H9 (cell line): ENCODE measurements at regions not wholly inside any gene's neighbourhood (a gene's known extent, or its start where the extent isn't known, plus 50 kb on each side); places are given as distances from the start of the nearest gene placed in this dataset.

ENCODE experiments used
- DNase-seq: peaks from one replicate; pipeline ENCODE4 v3.0.0-alpha.2; 2017
- H2AFZ ChIP-seq: one replicate; pipeline ENCODE4 v1.6.1; 2013; ENCODE audit warnings: mild to moderate bottlenecking, low read length, control low read depth, moderate library complexity
- H2AK5ac ChIP-seq: 2 replicates; pipeline ENCODE4 v1.6.1; 2013; ENCODE audit warnings: low read length, control low read depth, mixed read lengths; ENCODE audit not compliant: insufficient read length
- H2BK120ac ChIP-seq: one replicate; pipeline ENCODE4 v1.6.1; 2013; ENCODE audit warnings: low read depth, mild to moderate bottlenecking, low read length, control low read depth, inconsistent platforms; ENCODE audit not compliant: poor library complexity, severe bottlenecking
- H2BK12ac ChIP-seq: 2 replicates; pipeline ENCODE4 v1.6.1; 2013; ENCODE audit warnings: low read length, control low read depth, mixed read lengths, low read depth; ENCODE audit not compliant: insufficient read length
- H2BK15ac ChIP-seq: 2 replicates; pipeline ENCODE4 v1.6.1; 2013; ENCODE audit warnings: low read depth, low read length, control low read depth
- H2BK20ac ChIP-seq: one replicate; pipeline ENCODE4 v1.6.1; 2013; ENCODE audit warnings: low read depth, mild to moderate bottlenecking, low read length, control low read depth, inconsistent platforms; ENCODE audit not compliant: poor library complexity, severe bottlenecking
- H2BK5ac ChIP-seq: 2 replicates; pipeline ENCODE4 v1.6.1; 2013; ENCODE audit warnings: low read length, control low read depth, mixed read lengths; ENCODE audit not compliant: insufficient read length
- H3K14ac ChIP-seq: 2 replicates; pipeline ENCODE4 v1.6.1; 2013; ENCODE audit warnings: low read length, control low read depth; ENCODE audit not compliant: insufficient read depth
- H3K18ac ChIP-seq: 2 replicates; pipeline ENCODE4 v1.6.1; 2013; ENCODE audit warnings: low read depth, mild to moderate bottlenecking, mixed read lengths, low read length, control low read depth; ENCODE audit not compliant: insufficient read length
- H3K23ac ChIP-seq: 2 replicates; pipeline ENCODE4 v1.6.1; 2013; ENCODE audit warnings: low read length, control low read depth, mixed read lengths, low read depth; ENCODE audit not compliant: insufficient read length
- H3K23me2 ChIP-seq: 2 replicates; pipeline ENCODE4 v1.6.1; 2013; ENCODE audit warnings: low read depth, mild to moderate bottlenecking, mixed read lengths, low read length, control low read depth; ENCODE audit not compliant: insufficient read length, poor library complexity, severe bottlenecking
- H3K27ac ChIP-seq: 2 replicates; pipeline ENCODE4 v1.5.1; 2013; ENCODE audit warnings: low read length, control low read depth, mixed read lengths, low read depth; ENCODE audit not compliant: insufficient read length
- H3K27me3 ChIP-seq: 2 replicates; pipeline ENCODE4 v1.6.1; 2013; ENCODE audit warnings: low read length, control low read depth, inconsistent platforms; ENCODE audit not compliant: insufficient read depth
- H3K4ac ChIP-seq: 2 replicates; pipeline ENCODE4 v1.6.1; 2013; ENCODE audit warnings: low read depth, mild to moderate bottlenecking, control low read depth, inconsistent platforms, low read length, moderate library complexity
- H3K4me1 ChIP-seq: 2 replicates; pipeline ENCODE4 v1.6.1; 2013; ENCODE audit warnings: low read length, control low read depth, inconsistent platforms; ENCODE audit not compliant: insufficient read depth
- H3K4me2 ChIP-seq: 2 replicates; pipeline ENCODE4 v1.6.1; 2013; ENCODE audit warnings: low read length, control low read depth, mixed read lengths; ENCODE audit not compliant: insufficient read length, insufficient read depth
- H3K56ac ChIP-seq: 2 replicates; pipeline ENCODE4 v1.6.1; 2013; ENCODE audit warnings: low read depth, mild to moderate bottlenecking, mixed read lengths, low read length, control low read depth; ENCODE audit not compliant: insufficient read length
- H3K79me1 ChIP-seq: 2 replicates; pipeline ENCODE4 v1.6.1; 2013; ENCODE audit warnings: low read depth, mild to moderate bottlenecking, moderate library complexity, low read length, control low read depth, inconsistent platforms; ENCODE audit not compliant: insufficient read depth, poor library complexity, severe bottlenecking
- H3K79me2 ChIP-seq: 2 replicates; pipeline ENCODE4 v1.6.1; 2013; ENCODE audit warnings: low read length, control low read depth, inconsistent platforms; ENCODE audit not compliant: insufficient read depth
- H3K9ac ChIP-seq: 2 replicates; pipeline ENCODE4 v1.6.1; 2013; ENCODE audit warnings: low read length, control low read depth, mixed read lengths; ENCODE audit not compliant: insufficient read length; ENCODE audit errors: extremely low read depth
- H3K9me3 ChIP-seq: one replicate; pipeline ENCODE4 v1.6.1; 2013; ENCODE audit warnings: low read depth, low read length, inconsistent platforms; ENCODE audit not compliant: control insufficient read depth
- H3T11ph ChIP-seq: one replicate; pipeline ENCODE4 v1.6.1; 2013; ENCODE audit warnings: mild to moderate bottlenecking, low read length, control low read depth, inconsistent platforms
- H4K20me1 ChIP-seq: one replicate; pipeline ENCODE4 v1.6.1; 2013; ENCODE audit not compliant: control insufficient read depth, insufficient read length, insufficient read depth
- H4K5ac ChIP-seq: 2 replicates; pipeline ENCODE4 v1.6.1; 2013; ENCODE audit warnings: low read depth, mild to moderate bottlenecking, mixed read lengths, low read length, control low read depth; ENCODE audit not compliant: insufficient read length
- H4K8ac ChIP-seq: replicated peaks from 2 replicates; pipeline ENCODE4 v1.6.1; 2013; ENCODE audit warnings: low read length, control low read depth, mixed read lengths, low read depth; ENCODE audit not compliant: insufficient read length
- H4K91ac ChIP-seq: 2 replicates; pipeline ENCODE4 v1.6.1; 2013; ENCODE audit warnings: low read depth, mild to moderate bottlenecking, moderate library complexity, mixed read lengths, low read length, control low read depth; ENCODE audit not compliant: insufficient read length
- H3K27ac Mint-ChIP-seq, 3 experiments: 2 replicates in 2 of 3; 3 replicates in 1 of 3; pipeline ENCODE4 v1.8.0; 2020 to 2021; ENCODE audit warnings: mixed read lengths in 3 of 3, mild to moderate bottlenecking in 1 of 3, moderate library complexity in 1 of 3
- H3K27me3 Mint-ChIP-seq: 2 replicates; pipeline ENCODE4 v1.8.0; 2021; ENCODE audit warnings: low read depth, mild to moderate bottlenecking, moderate library complexity, mixed read lengths
- H3K36me3 Mint-ChIP-seq, 3 experiments: 2 replicates in 2 of 3; 3 replicates in 1 of 3; pipeline ENCODE4 v1.8.0; 2020 to 2021; ENCODE audit warnings: low read depth in 3 of 3, mixed read lengths in 3 of 3; ENCODE audit not compliant: insufficient read depth in 1 of 3
- H3K4me1 Mint-ChIP-seq, 2 experiments: 2 replicates each; pipeline ENCODE4 v1.8.0; 2020; ENCODE audit warnings: mixed read lengths in 2 of 2
- H3K4me3 Mint-ChIP-seq, 2 experiments: 2 replicates in 1 of 2; 3 replicates in 1 of 2; pipeline ENCODE4 v1.8.0; 2020 to 2021; ENCODE audit warnings: mild to moderate bottlenecking in 2 of 2, mixed read lengths in 2 of 2, moderate library complexity in 1 of 2
- H3K9me3 Mint-ChIP-seq, 2 experiments: 2 replicates in 1 of 2; 3 replicates in 1 of 2; pipeline ENCODE4 v1.8.0; 2020; ENCODE audit warnings: mild to moderate bottlenecking in 2 of 2, mixed read lengths in 2 of 2, moderate library complexity in 1 of 2
- CTCF ChIP-seq: fragments of 200-600 bp; sonication (generic); conservative IDR thresholded peaks from 3 replicates; pipeline ENCODE4 v1.8.0; 2021; ENCODE audit warnings: antibody characterized with exemption, mild to moderate bottlenecking
- WGBS: extraction: QIAGEN DNeasy Blood & Tissue Kit; methylation state at CpG from one replicate; pipeline ENCODE4 v1.1.7; 2013; ENCODE audit warnings: missing lambda C conversion rate, low lambda C conversion rate, mixed read lengths; ENCODE audit not compliant: insufficient read length; ENCODE audit errors: extremely low coverage; 5-methylcytosine and 5-hydroxymethylcytosine counted together

GRCh38 chr17:68792042-68792685, 163.0 kb downstream of the ABCA8 start:
- Histone ChIP-seq H3K56ac (no peak overlapping the region), H2BK12ac (no peak overlapping the region), H2BK120ac (no peak overlapping the region), H2BK5ac (no peak overlapping the region), H2BK15ac (no peak overlapping the region), H2AK5ac (no peak overlapping the region), H3K79me1 (no peaks in the 10 kb centered on the region), H3T11ph (no peak overlapping the region), H4K8ac (no peak overlapping the region), H3K79me2 (no peaks in the 10 kb centered on the region), H4K5ac (no peak overlapping the region), H3K9ac (no peak overlapping the region), H3K27ac (no peak overlapping the region), H3K14ac (no peak overlapping the region), H3K27me3 (no peaks in the 10 kb centered on the region), H3K4me1 (peaks cover 6% of the 10 kb centered on the region; the same call in 1 of the 2 replicates), H3K23me2 (no peaks in the 10 kb centered on the region), H4K20me1 (no peaks in the 10 kb centered on the region), H3K18ac (no peak overlapping the region), H3K23ac (no peak overlapping the region), H2BK20ac (no peak overlapping the region), H2AFZ (no peak overlapping the region), H3K9me3 (no peaks in the 10 kb centered on the region), H4K91ac (no peak overlapping the region), H3K4ac (no peak overlapping the region), H3K4me2 (no peak overlapping the region)
- TF ChIP-seq CTCF = no peak
- Mint-ChIP-seq H3K4me3 (no peak overlapping the region), H3K27me3 (peaks cover under 1% of the 10 kb centered on the region; the same call in 1 of the 2 replicates), H3K4me1 (peaks cover 22 to 23% of the 10 kb centered on the region in 2 experiments), H3K9me3 (peaks cover 5% of the 10 kb centered on the region in 2 experiments; a peak in 4 of 5 replicates), H3K27ac (no peak overlapping the region; a peak in 1 of 7 replicates), H3K36me3 (peaks cover 0 to 8% (median 0%) of the 10 kb centered on the region in 3 experiments; a peak in 2 of 7 replicates)
- WGBS = no CpG with 5 or more reads among the region's 3 CpGs
- no peak for DNase-seq
